Body of pancreas (tissue), 4 donors: ENCODE measurements at regions not wholly inside any gene's neighbourhood (a gene's known extent, or its start where the extent isn't known, plus 50 kb on each side); places are given as distances from the start of the nearest gene placed in this dataset.

ENCODE experiments used
- ATAC-seq: fragments of 150-250 bp; one replicate; pipeline ENCODE4 v1.9.1; 2016
- DNase-seq, 4 donors: peaks; one replicate each; pipeline ENCODE4 v3.0.0-alpha.2; 2019
- H3K27ac ChIP-seq, 4 donors: fragments of 200-600 bp; sonication (generic); 1 replicate in 3 of 4; 2 replicates in 1 of 4; pipeline versions ENCODE4 v1.5.1 to v1.6.1; 2016 to 2019; ENCODE audit warnings: mild to moderate bottlenecking in 1 of 4, mixed read lengths in 1 of 4, moderate library complexity in 1 of 4
- H3K27me3 ChIP-seq, 2 donors: fragments of 200-600 bp; sonication (generic); one replicate each; pipeline ENCODE4 v1.6.0; 2016; ENCODE audit warnings: mild to moderate bottlenecking in 1 of 2
- H3K36me3 ChIP-seq, 2 donors: fragments of 200-600 bp; sonication (generic); replicated peaks in 1 of 2; 2 replicates each; pipeline ENCODE4 v1.5.1; 2016; ENCODE audit warnings: low read depth in 2 of 2; ENCODE audit not compliant: insufficient read depth in 1 of 2
- H3K4me1 ChIP-seq: fragments of 200-600 bp; sonication (generic); one replicate; pipeline ENCODE4 v1.6.0; 2016
- H3K4me3 ChIP-seq, 2 donors: fragments of 200-600 bp; sonication (generic); 1 replicate in 1 of 2; 2 replicates in 1 of 2; pipeline ENCODE4 v1.5.1; 2016 to 2019
- H3K9me3 ChIP-seq, 3 donors: fragments of 200-600 bp; sonication (generic); 1 replicate in 2 of 3; 2 replicates in 1 of 3; pipeline ENCODE4 v1.5.1; 2016
- POLR2A ChIP-seq, 3 donors: fragments of 450-650 bp; IDR thresholded peaks; one replicate each; pipeline ENCODE4 v1.6.1; 2016; ENCODE audit warnings: antibody characterized with exemption in 3 of 3, mild to moderate bottlenecking in 2 of 3
- WGBS, 2 donors: methylation state at CpG; one replicate each; pipeline ENCODE4 v1.1.5; 2017; 5-methylcytosine and 5-hydroxymethylcytosine counted together
- intact Hi-C: fragments of 100-400 bp; cut with DNase I; formaldehyde crosslinking; loops from one replicate; pipeline ENCODE4 v1.15.1; 2023
- TF ChIP-seq, protein P1 (sequence below), 7 experiments: fragments of 450-650 bp in 4 of 7; fragments of 200-600 bp in 3 of 7; sonication (generic) in 3 of 7; IDR thresholded peaks; one replicate each; pipeline ENCODE4 v1.5.1; 2016 to 2019; ENCODE audit warnings: antibody characterized with exemption in 7 of 7

DNA sequence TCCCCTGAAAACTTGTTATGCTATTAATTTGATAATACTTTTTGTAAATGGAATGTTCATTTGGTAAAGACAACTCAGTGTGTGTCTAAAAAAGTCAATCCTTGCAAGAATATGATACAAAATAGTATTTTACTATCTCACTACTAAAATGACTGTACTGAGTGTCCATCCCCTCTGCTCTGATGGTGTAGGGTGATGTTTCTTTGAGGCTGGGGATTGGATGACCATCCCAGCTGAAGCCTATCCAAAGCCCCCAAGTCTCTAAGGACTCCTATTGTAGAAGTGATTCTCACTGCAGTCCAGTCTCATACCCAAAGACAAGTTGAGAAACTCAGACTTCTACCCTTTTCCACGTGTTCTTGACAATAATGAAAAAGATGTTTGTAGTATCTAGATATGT is 1128.4 kb downstream of the BCL11B start:
- no peak overlapping the region for H3K4me3 ChIP-seq
- H3K9me3 ChIP-seq, result no peaks in the 10 kb centered on the region
- no peaks in the 10 kb centered on the region for H3K27me3 ChIP-seq
- no peak for DNase-seq
- ATAC-seq, result no peak
- no peaks in the 10 kb centered on the region for H3K4me1 ChIP-seq
- no peaks in the 10 kb centered on the region for H3K36me3 ChIP-seq
- TF ChIP-seq POLR2A (IDR thresholded peaks at IDR 0.05), result no peak
- TF ChIP-seq, protein P1, sequence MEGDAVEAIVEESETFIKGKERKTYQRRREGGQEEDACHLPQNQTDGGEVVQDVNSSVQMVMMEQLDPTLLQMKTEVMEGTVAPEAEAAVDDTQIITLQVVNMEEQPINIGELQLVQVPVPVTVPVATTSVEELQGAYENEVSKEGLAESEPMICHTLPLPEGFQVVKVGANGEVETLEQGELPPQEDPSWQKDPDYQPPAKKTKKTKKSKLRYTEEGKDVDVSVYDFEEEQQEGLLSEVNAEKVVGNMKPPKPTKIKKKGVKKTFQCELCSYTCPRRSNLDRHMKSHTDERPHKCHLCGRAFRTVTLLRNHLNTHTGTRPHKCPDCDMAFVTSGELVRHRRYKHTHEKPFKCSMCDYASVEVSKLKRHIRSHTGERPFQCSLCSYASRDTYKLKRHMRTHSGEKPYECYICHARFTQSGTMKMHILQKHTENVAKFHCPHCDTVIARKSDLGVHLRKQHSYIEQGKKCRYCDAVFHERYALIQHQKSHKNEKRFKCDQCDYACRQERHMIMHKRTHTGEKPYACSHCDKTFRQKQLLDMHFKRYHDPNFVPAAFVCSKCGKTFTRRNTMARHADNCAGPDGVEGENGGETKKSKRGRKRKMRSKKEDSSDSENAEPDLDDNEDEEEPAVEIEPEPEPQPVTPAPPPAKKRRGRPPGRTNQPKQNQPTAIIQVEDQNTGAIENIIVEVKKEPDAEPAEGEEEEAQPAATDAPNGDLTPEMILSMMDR (IDR thresholded peaks at IDR 0.05), result no peak
- WGBS, 2 donors, result 39 to 57% methylated on average over 1 of the region's 1 CpG
- H3K27ac ChIP-seq, result no peak overlapping the region
- intact Hi-C loops, result no loop called here

DNA sequence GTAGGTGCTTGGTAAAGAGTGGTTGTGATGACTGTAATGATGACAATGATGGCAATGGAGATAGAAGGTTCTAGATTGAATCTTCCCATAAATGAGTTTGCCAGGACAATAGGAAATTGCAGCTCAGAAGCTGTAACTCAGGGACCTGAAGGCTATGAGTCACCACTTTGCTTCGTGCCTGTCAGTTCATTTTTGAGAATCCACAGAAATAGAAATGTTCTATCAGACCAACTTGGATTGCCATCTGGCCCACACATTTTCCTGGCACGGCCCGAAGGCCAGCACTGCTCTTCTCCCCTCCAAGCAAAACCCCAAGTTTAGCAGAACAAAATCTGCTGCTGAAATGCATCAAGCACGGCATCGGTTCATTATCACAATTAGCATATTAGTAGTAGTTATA is 1127.0 kb downstream of the BCL11B start:
- no peak for ATAC-seq
- Histone ChIP-seq H3K9me3 (no peaks in the 10 kb centered on the region), H3K4me3 (no peak overlapping the region), H3K36me3 (no peaks in the 10 kb centered on the region), H3K27ac (no peak overlapping the region), H3K27me3 (no peaks in the 10 kb centered on the region), H3K4me1 (no peaks in the 10 kb centered on the region)
- 64 to 72% methylated on average over 5 of the region's 5 CpGs for WGBS, 2 donors
- DNase-seq, result no peak
- TF ChIP-seq, protein P1 (IDR thresholded peaks at IDR 0.05), result no peak
- TF ChIP-seq POLR2A (IDR thresholded peaks at IDR 0.05), result no peak
- intact Hi-C loops, result no loop called here

DNA sequence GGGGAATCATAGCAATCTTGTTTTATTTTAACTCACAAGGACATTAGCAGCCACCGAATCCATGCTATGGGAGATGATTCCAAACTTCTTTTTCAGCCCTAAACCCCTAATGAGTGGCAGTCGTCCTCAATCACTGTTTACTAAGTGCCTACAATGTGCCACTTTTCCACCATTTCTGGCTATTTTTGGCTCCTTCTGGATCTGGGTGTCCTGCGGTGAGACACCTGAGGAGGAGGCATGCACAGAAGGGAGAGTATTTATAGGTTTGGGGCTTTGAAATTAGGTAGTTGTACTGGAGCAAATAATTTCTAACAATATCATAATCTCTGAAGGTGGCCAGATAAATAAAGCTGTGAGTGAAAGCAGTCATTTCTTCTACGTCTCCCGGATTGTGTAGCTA is 1125.6 kb downstream of the BCL11B start:
- DNase-seq (no peak), ATAC-seq (no peak)
- Histone ChIP-seq H3K9me3 (no peaks in the 10 kb centered on the region), H3K27me3 (no peaks in the 10 kb centered on the region), H3K36me3 (no peaks in the 10 kb centered on the region), H3K4me1 (no peaks in the 10 kb centered on the region), H3K27ac (no peak overlapping the region), H3K4me3 (no peak overlapping the region)
- TF ChIP-seq, protein P1 (IDR thresholded peaks at IDR 0.05), result no peak
- no peak for TF ChIP-seq POLR2A (IDR thresholded peaks at IDR 0.05)
- intact Hi-C loops, result no loop called here
- 52 to 57% methylated on average over 5 of the region's 5 CpGs for WGBS, 2 donors

DNA sequence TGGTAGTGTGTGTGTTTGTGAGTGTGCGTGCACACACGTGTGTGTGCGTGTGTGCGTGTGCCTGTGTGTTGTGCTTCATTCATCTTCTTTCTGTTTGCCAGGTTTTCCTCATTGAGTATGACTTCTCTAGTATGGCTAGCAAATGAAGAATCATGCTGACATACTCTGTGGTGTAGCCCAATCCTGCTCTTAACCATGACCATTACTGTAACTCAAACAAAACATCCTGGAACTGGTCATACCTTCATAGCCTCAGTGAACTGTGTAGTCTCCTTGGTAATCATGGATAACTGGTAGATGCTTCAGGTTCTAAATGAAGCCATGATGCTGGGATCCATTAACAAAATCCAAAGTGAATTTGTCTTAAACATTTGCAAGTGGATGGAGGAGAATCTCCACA is 1117.7 kb downstream of the BCL11B start:
- no peak overlapping the region for H3K27ac ChIP-seq
- no peak for ATAC-seq
- intact Hi-C loops, result no loop called here
- no peaks in the 10 kb centered on the region for H3K9me3 ChIP-seq
- WGBS, 2 donors, result 78 to 84% methylated on average over 4 of the region's 4 CpGs
- no peaks in the 10 kb centered on the region for H3K27me3 ChIP-seq
- H3K36me3 ChIP-seq, result no peaks in the 10 kb centered on the region
- H3K4me3 ChIP-seq, result no peak overlapping the region
- H3K4me1 ChIP-seq, result no peaks in the 10 kb centered on the region
- no peak for DNase-seq
- TF ChIP-seq, protein P1 (IDR thresholded peaks at IDR 0.05), result no peak
- no peak for TF ChIP-seq POLR2A (IDR thresholded peaks at IDR 0.05)

DNA sequence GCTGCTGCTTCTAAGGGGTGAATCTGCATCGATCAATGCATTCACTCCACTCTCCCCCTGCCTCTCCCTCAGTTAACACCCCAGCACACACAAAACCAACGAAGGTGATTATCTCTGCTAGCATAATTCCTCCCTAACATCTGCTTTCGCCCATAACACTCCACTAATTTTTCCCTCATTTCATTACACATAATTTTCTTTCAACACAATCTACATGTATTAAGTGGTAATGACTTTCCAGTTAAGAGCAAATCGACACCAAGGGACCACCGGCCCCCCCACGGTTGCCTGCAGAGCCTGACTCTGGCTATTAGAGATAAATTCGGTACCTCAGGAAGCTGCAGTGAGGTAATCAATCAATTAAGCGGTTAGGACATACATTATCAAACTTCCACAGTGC is 1115.6 kb downstream of the BCL11B start:
- WGBS, 2 donors, result 23 to 33% methylated on average over 8 of the region's 8 CpGs
- H3K9me3 ChIP-seq, result no peaks in the 10 kb centered on the region
- H3K36me3 ChIP-seq, result no peaks in the 10 kb centered on the region
- intact Hi-C loops, result no loop called here
- no peaks in the 10 kb centered on the region for H3K4me1 ChIP-seq
- no peak overlapping the region for H3K27ac ChIP-seq
- no peak overlapping the region for H3K4me3 ChIP-seq
- no peak for TF ChIP-seq POLR2A (IDR thresholded peaks at IDR 0.05)
- TF ChIP-seq, protein P1 (IDR thresholded peaks at IDR 0.05), result no peak
- H3K27me3 ChIP-seq, result no peaks in the 10 kb centered on the region
- no peak for ATAC-seq
- no peak for DNase-seq
